ENCODE measurements at regions not wholly inside any gene's neighbourhood (a gene's known extent, or its start where the extent isn't known, plus 50 kb on each side); places are given as distances from the start of the nearest gene placed in this dataset.
A peak's percentile ranks its signal among the peaks of the same experiment; 100 is the strongest.
"Not testable (repeated sequence)": the region's sequence is repeated elsewhere in the genome, so short reads cannot be mapped to it uniquely, and the experiment has no call there.

- no peaks in the 10 kb centered on the region for H3K4me1 Mint-ChIP-seq
- ATAC-seq (replicated peaks) = no peak
- no peaks in the 10 kb centered on the region for H3K9me3 Mint-ChIP-seq
- no peaks in the 10 kb centered on the region for H3K36me3 Mint-ChIP-seq (ENCODE audit: low read depth)
- H3K27me3 Mint-ChIP-seq = no peaks in the 10 kb centered on the region
- H3K27ac Mint-ChIP-seq = no peak overlapping the region
- no peak overlapping the region for H3K4me3 Mint-ChIP-seq
Observed at GRCh38 chr13:47892374-47892773, 108.7 kb downstream of the SUCLA2 start.

GRCh38 chr13:47890146-47890814 is 110.8 kb downstream of the SUCLA2 start:
- no peaks in the 10 kb centered on the region for H3K9me3 Mint-ChIP-seq
- ATAC-seq (replicated peaks) = no peak
- H3K36me3 Mint-ChIP-seq (ENCODE audit: low read depth) = no peaks in the 10 kb centered on the region
- no peak overlapping the region for H3K4me3 Mint-ChIP-seq
- no peaks in the 10 kb centered on the region for H3K4me1 Mint-ChIP-seq
- peak overlapping the region; percentile 24 for H3K27ac Mint-ChIP-seq
- H3K27me3 Mint-ChIP-seq = no peaks in the 10 kb centered on the region

GRCh38 chr13:47886314-47886713 is 114.8 kb downstream of the SUCLA2 start:
- H3K27ac Mint-ChIP-seq = no peak overlapping the region
- no peaks in the 10 kb centered on the region for H3K27me3 Mint-ChIP-seq
- no peak for ATAC-seq (replicated peaks)
- no peaks in the 10 kb centered on the region for H3K4me1 Mint-ChIP-seq
- no peaks in the 10 kb centered on the region for H3K9me3 Mint-ChIP-seq
- no peak overlapping the region for H3K4me3 Mint-ChIP-seq
- no peaks in the 10 kb centered on the region for H3K36me3 Mint-ChIP-seq (ENCODE audit: low read depth)

GRCh38 chr13:47875201-47875600 is 125.9 kb downstream of the SUCLA2 start:
- Mint-ChIP-seq H3K4me3 (no peak overlapping the region), H3K27me3 (peaks cover 3% of the 10 kb centered on the region), H3K9me3 (peaks cover 14% of the 10 kb centered on the region), H3K27ac (no peak overlapping the region), H3K4me1 (no peaks in the 10 kb centered on the region), H3K36me3 (ENCODE audit: low read depth) (no peaks in the 10 kb centered on the region)
- ATAC-seq (replicated peaks) = no peak

- not testable (repeated sequence) for H3K4me1 Mint-ChIP-seq; H3K4me3 Mint-ChIP-seq; H3K36me3 Mint-ChIP-seq (ENCODE audit: low read depth)
Observed at GRCh38 chr13:47873987-47874386, 127.1 kb downstream of the SUCLA2 start.

GRCh38 chr13:47873319-47873718 is 127.8 kb downstream of the SUCLA2 start:
- not testable (repeated sequence) for H3K4me1 Mint-ChIP-seq; H3K4me3 Mint-ChIP-seq; H3K36me3 Mint-ChIP-seq (ENCODE audit: low read depth); H3K27ac Mint-ChIP-seq; H3K27me3 Mint-ChIP-seq; ATAC-seq (replicated peaks)
- H3K9me3 Mint-ChIP-seq = peaks cover 14% of the 10 kb centered on the region

More at GRCh38 chr13:47873987-47874386, 127.1 kb downstream of the SUCLA2 start:
- not testable (repeated sequence) for ATAC-seq (replicated peaks); H3K27ac Mint-ChIP-seq; H3K27me3 Mint-ChIP-seq
- H3K9me3 Mint-ChIP-seq = peaks cover 14% of the 10 kb centered on the region

- H3K9me3 Mint-ChIP-seq = peaks cover 11% of the 10 kb centered on the region
- no peaks in the 10 kb centered on the region for H3K27me3 Mint-ChIP-seq
- no peak overlapping the region for H3K4me3 Mint-ChIP-seq
- no peaks in the 10 kb centered on the region for H3K4me1 Mint-ChIP-seq
- no peaks in the 10 kb centered on the region for H3K36me3 Mint-ChIP-seq (ENCODE audit: low read depth)
- H3K27ac Mint-ChIP-seq = no peak overlapping the region
- ATAC-seq (replicated peaks) = no peak
Observed at GRCh38 chr13:47869776-47870175, 131.3 kb downstream of the SUCLA2 start.

GRCh38 chr13:47865883-47866282 is 135.2 kb downstream of the SUCLA2 start:
- H3K4me3 Mint-ChIP-seq = no peak overlapping the region
- ATAC-seq (replicated peaks) = no peak
- no peaks in the 10 kb centered on the region for H3K9me3 Mint-ChIP-seq
- no peaks in the 10 kb centered on the region for H3K4me1 Mint-ChIP-seq
- no peak overlapping the region for H3K27ac Mint-ChIP-seq
- H3K36me3 Mint-ChIP-seq (ENCODE audit: low read depth) = no peaks in the 10 kb centered on the region
- peaks cover 4% of the 10 kb centered on the region for H3K27me3 Mint-ChIP-seq

GRCh38 chr13:47862841-47863240 is 138.2 kb downstream of the SUCLA2 start:
- H3K4me3 Mint-ChIP-seq = no peak overlapping the region
- no peaks in the 10 kb centered on the region for H3K4me1 Mint-ChIP-seq
- H3K27ac Mint-ChIP-seq = no peak overlapping the region
- no peaks in the 10 kb centered on the region for H3K36me3 Mint-ChIP-seq (ENCODE audit: low read depth)
- no peak for ATAC-seq (replicated peaks)
- peaks cover 16% of the 10 kb centered on the region for H3K27me3 Mint-ChIP-seq
- H3K9me3 Mint-ChIP-seq = no peaks in the 10 kb centered on the region

GRCh38 chr13:47859165-47859564 is 141.9 kb downstream of the SUCLA2 start:
- no peak overlapping the region for H3K27ac Mint-ChIP-seq
- H3K4me3 Mint-ChIP-seq = no peak overlapping the region
- H3K36me3 Mint-ChIP-seq (ENCODE audit: low read depth) = no peaks in the 10 kb centered on the region
- peaks cover 18% of the 10 kb centered on the region for H3K27me3 Mint-ChIP-seq
- H3K9me3 Mint-ChIP-seq = no peaks in the 10 kb centered on the region
- no peaks in the 10 kb centered on the region for H3K4me1 Mint-ChIP-seq
- ATAC-seq (replicated peaks) = no peak

- H3K4me3 Mint-ChIP-seq = no peak overlapping the region
Observed at GRCh38 chr13:47858042-47859025, 142.7 kb downstream of the SUCLA2 start.

GRCh38 chr13:47853236-47853635 is 147.8 kb downstream of the SUCLA2 start:
- H3K9me3 Mint-ChIP-seq = peaks cover 4% of the 10 kb centered on the region
- peaks cover 25% of the 10 kb centered on the region for H3K27me3 Mint-ChIP-seq
- ATAC-seq (replicated peaks) = no peak
- no peak overlapping the region for H3K4me3 Mint-ChIP-seq
- H3K27ac Mint-ChIP-seq = no peak overlapping the region
- no peaks in the 10 kb centered on the region for H3K36me3 Mint-ChIP-seq (ENCODE audit: low read depth)
- no peaks in the 10 kb centered on the region for H3K4me1 Mint-ChIP-seq

More at GRCh38 chr13:47858042-47859025, 142.7 kb downstream of the SUCLA2 start:
- Mint-ChIP-seq H3K36me3 (ENCODE audit: low read depth) (no peaks in the 10 kb centered on the region), H3K4me1 (no peaks in the 10 kb centered on the region), H3K27ac (no peak overlapping the region), H3K9me3 (no peaks in the 10 kb centered on the region), H3K27me3 (peaks cover 18% of the 10 kb centered on the region)
- no peak for ATAC-seq (replicated peaks)

GRCh38 chr13:47846886-47847285 is 154.2 kb downstream of the SUCLA2 start:
- H3K4me1 Mint-ChIP-seq = no peaks in the 10 kb centered on the region
- peaks cover 4% of the 10 kb centered on the region for H3K9me3 Mint-ChIP-seq
- H3K27me3 Mint-ChIP-seq = peaks cover 15% of the 10 kb centered on the region
- H3K27ac Mint-ChIP-seq = no peak overlapping the region
- no peak overlapping the region for H3K4me3 Mint-ChIP-seq
- ATAC-seq (replicated peaks) = no peak
- H3K36me3 Mint-ChIP-seq (ENCODE audit: low read depth) = no peaks in the 10 kb centered on the region

GRCh38 chr13:47845981-47846380 is 155.1 kb downstream of the SUCLA2 start:
- no peak for ATAC-seq (replicated peaks)
- Mint-ChIP-seq H3K36me3 (ENCODE audit: low read depth) (no peaks in the 10 kb centered on the region), H3K27me3 (peaks cover 15% of the 10 kb centered on the region), H3K4me1 (no peaks in the 10 kb centered on the region), H3K27ac (no peak overlapping the region), H3K9me3 (peaks cover 4% of the 10 kb centered on the region), H3K4me3 (no peak overlapping the region)

- no peak for ATAC-seq (replicated peaks)
- no peaks in the 10 kb centered on the region for H3K9me3 Mint-ChIP-seq
- no peaks in the 10 kb centered on the region for H3K36me3 Mint-ChIP-seq (ENCODE audit: low read depth)
- no peak overlapping the region for H3K27ac Mint-ChIP-seq
- H3K4me1 Mint-ChIP-seq = no peaks in the 10 kb centered on the region
- H3K27me3 Mint-ChIP-seq = peaks cover 3% of the 10 kb centered on the region
- H3K4me3 Mint-ChIP-seq = no peak overlapping the region
Observed at GRCh38 chr13:47843005-47843404, 158.1 kb downstream of the SUCLA2 start.
